ENCODE measurements at regions not wholly inside any gene's neighbourhood (a gene's known extent, or its start where the extent isn't known, plus 50 kb on each side); places are given as distances from the start of the nearest gene placed in this dataset.

- no peak for TF ChIP-seq POLR2A (IDR thresholded peaks at IDR 0.05)
- TF ChIP-seq, protein P1, sequence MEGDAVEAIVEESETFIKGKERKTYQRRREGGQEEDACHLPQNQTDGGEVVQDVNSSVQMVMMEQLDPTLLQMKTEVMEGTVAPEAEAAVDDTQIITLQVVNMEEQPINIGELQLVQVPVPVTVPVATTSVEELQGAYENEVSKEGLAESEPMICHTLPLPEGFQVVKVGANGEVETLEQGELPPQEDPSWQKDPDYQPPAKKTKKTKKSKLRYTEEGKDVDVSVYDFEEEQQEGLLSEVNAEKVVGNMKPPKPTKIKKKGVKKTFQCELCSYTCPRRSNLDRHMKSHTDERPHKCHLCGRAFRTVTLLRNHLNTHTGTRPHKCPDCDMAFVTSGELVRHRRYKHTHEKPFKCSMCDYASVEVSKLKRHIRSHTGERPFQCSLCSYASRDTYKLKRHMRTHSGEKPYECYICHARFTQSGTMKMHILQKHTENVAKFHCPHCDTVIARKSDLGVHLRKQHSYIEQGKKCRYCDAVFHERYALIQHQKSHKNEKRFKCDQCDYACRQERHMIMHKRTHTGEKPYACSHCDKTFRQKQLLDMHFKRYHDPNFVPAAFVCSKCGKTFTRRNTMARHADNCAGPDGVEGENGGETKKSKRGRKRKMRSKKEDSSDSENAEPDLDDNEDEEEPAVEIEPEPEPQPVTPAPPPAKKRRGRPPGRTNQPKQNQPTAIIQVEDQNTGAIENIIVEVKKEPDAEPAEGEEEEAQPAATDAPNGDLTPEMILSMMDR (IDR thresholded peaks at IDR 0.05) = no peak
Observed at GRCh38 chr14:58760121-58760520, 122.4 kb downstream of the DACT1 start.
